Mesenchymal stem cell (in vitro differentiated cells and primary cell): ENCODE measurements at regions not wholly inside any gene's neighbourhood (a gene's known extent, or its start where the extent isn't known, plus 50 kb on each side); places are given as distances from the start of the nearest gene placed in this dataset.

Experiments
- DNase-seq: peaks from one replicate; pipeline ENCODE4 v3.0.0-alpha.2; 2013
- H2AFZ ChIP-seq: one replicate; pipeline ENCODE4 v1.6.1; 2013; ENCODE audit warnings: low read depth, mild to moderate bottlenecking, control low read depth, inconsistent platforms, low read length, moderate library complexity
- H2AK5ac ChIP-seq: 2 replicates; pipeline ENCODE4 v1.6.1; 2013; ENCODE audit warnings: low read length, moderate library complexity, mild to moderate bottlenecking, inconsistent platforms; ENCODE audit not compliant: severe bottlenecking
- H2BK120ac ChIP-seq: one replicate; pipeline ENCODE4 v1.6.1; 2013; ENCODE audit warnings: low read depth, mild to moderate bottlenecking, inconsistent platforms, low read length, moderate library complexity
- H2BK12ac ChIP-seq, 2 experiments: one replicate each; pipeline ENCODE4 v1.6.1; 2013; ENCODE audit warnings: inconsistent platforms in 2 of 2, low read length in 2 of 2, mild to moderate bottlenecking in 2 of 2, moderate library complexity in 2 of 2, control low read depth in 1 of 2
- H2BK15ac ChIP-seq: one replicate; pipeline ENCODE4 v1.6.1; 2013; ENCODE audit warnings: mild to moderate bottlenecking, low read depth, inconsistent platforms; ENCODE audit not compliant: poor library complexity, severe bottlenecking
- H2BK5ac ChIP-seq: 2 replicates; pipeline ENCODE4 v1.6.1; 2013; ENCODE audit warnings: low read depth, mild to moderate bottlenecking, low read length, control low read depth, inconsistent platforms; ENCODE audit not compliant: poor library complexity, severe bottlenecking
- H3K14ac ChIP-seq, 2 experiments: one replicate each; pipeline ENCODE4 v1.6.1; 2013; ENCODE audit warnings: inconsistent platforms in 2 of 2, low read length in 2 of 2, control low read depth in 1 of 2, mild to moderate bottlenecking in 1 of 2, moderate library complexity in 1 of 2
- H3K18ac ChIP-seq, 2 experiments: one replicate each; pipeline ENCODE4 v1.6.1; 2013; ENCODE audit warnings: inconsistent platforms in 2 of 2, low read length in 2 of 2, control low read depth in 1 of 2, low read depth in 1 of 2, mild to moderate bottlenecking in 1 of 2
- H3K23ac ChIP-seq, 2 experiments: one replicate each; pipeline ENCODE4 v1.6.1; 2013; ENCODE audit warnings: inconsistent platforms in 2 of 2, low read length in 2 of 2, mild to moderate bottlenecking in 2 of 2, moderate library complexity in 2 of 2, control low read depth in 1 of 2
- H3K27ac ChIP-seq: 2 replicates; pipeline ENCODE4 v1.5.1; 2013; ENCODE audit warnings: mild to moderate bottlenecking, moderate library complexity, low read length, control low read depth, inconsistent platforms; ENCODE audit not compliant: poor library complexity, severe bottlenecking
- H3K27me3 ChIP-seq, 2 experiments: 2 replicates each; pipeline versions ENCODE4 v1.6.1 to v1.7.0; 2013; ENCODE audit warnings: low read length in 2 of 2, mild to moderate bottlenecking in 2 of 2, moderate library complexity in 2 of 2, control low read depth in 1 of 2, inconsistent platforms in 1 of 2; ENCODE audit not compliant: control insufficient read depth in 1 of 2, insufficient read depth in 1 of 2
- H3K36me3 ChIP-seq, 2 experiments: 2 replicates each; pipeline versions ENCODE4 v1.6.1 to v1.7.0; 2013; ENCODE audit warnings: low read length in 2 of 2, control low read depth in 1 of 2, inconsistent platforms in 1 of 2, low read depth in 1 of 2, mild to moderate bottlenecking in 1 of 2; ENCODE audit not compliant: insufficient read depth in 2 of 2, control insufficient read depth in 1 of 2
- H3K4ac ChIP-seq, 2 experiments: one replicate each; pipeline ENCODE4 v1.6.1; 2013; ENCODE audit warnings: inconsistent platforms in 2 of 2, low read length in 2 of 2, mild to moderate bottlenecking in 2 of 2, moderate library complexity in 2 of 2, control low read depth in 1 of 2, low read depth in 1 of 2
- H3K4me1 ChIP-seq: 2 replicates; pipeline ENCODE4 v1.6.1; 2013; ENCODE audit warnings: low read depth, low read length, control low read depth; ENCODE audit not compliant: control insufficient read depth, insufficient read depth
- H3K4me2 ChIP-seq: 2 replicates; pipeline ENCODE4 v1.6.1; 2013; ENCODE audit warnings: low read length, mild to moderate bottlenecking, inconsistent platforms; ENCODE audit not compliant: poor library complexity, severe bottlenecking
- H3K4me3 ChIP-seq, 2 experiments: 2 replicates each; pipeline versions ENCODE4 v1.5.1 to v1.7.0; 2013; ENCODE audit warnings: low read length in 2 of 2, mild to moderate bottlenecking in 2 of 2, control low read depth in 1 of 2, low read depth in 1 of 2; ENCODE audit not compliant: insufficient read depth in 1 of 2
- H3K79me1 ChIP-seq: replicated peaks from 2 replicates; pipeline ENCODE4 v1.6.1; 2013; ENCODE audit warnings: mild to moderate bottlenecking, control low read depth, low read length, inconsistent platforms; ENCODE audit not compliant: poor library complexity, severe bottlenecking
- H3K9ac ChIP-seq: 2 replicates; pipeline ENCODE4 v1.7.0; 2013; ENCODE audit warnings: mild to moderate bottlenecking, low read length, moderate library complexity
- H3K9me3 ChIP-seq: 2 replicates; pipeline ENCODE4 v1.7.0; 2013; ENCODE audit warnings: mild to moderate bottlenecking, low read length; ENCODE audit not compliant: control insufficient read depth
- H4K8ac ChIP-seq: one replicate; pipeline ENCODE4 v1.6.1; 2013; ENCODE audit warnings: inconsistent platforms, mild to moderate bottlenecking, low read length, moderate library complexity
- H4K91ac ChIP-seq: one replicate; pipeline ENCODE4 v1.6.1; 2013; ENCODE audit warnings: mild to moderate bottlenecking, low read length, inconsistent platforms
- WGBS: methylation state at CpG from one replicate; pipeline ENCODE4 v1.1.7; 2013; ENCODE audit warnings: mixed read lengths; 5-methylcytosine and 5-hydroxymethylcytosine counted together

GRCh38 chr19:29409076-29409862 is 116.5 kb upstream of the VSTM2B start:
- H3K4me3 ChIP-seq: no peak overlapping the region
- no peaks in the 10 kb centered on the region for H3K36me3 ChIP-seq
- no peak overlapping the region for H3K9ac ChIP-seq
- no peak overlapping the region for H3K4me2 ChIP-seq
- no peak overlapping the region for H4K8ac ChIP-seq
- H2AFZ ChIP-seq: no peak overlapping the region
- peaks cover 0 to 14% of the 10 kb centered on the region in 2 experiments for H3K27me3 ChIP-seq
- H3K14ac ChIP-seq: no peak overlapping the region
- H3K27ac ChIP-seq: no peak overlapping the region
- no peak overlapping the region for H3K4ac ChIP-seq
- H2AK5ac ChIP-seq: no peak overlapping the region
- H3K4me1 ChIP-seq: no peaks in the 10 kb centered on the region
- no peaks in the 10 kb centered on the region for H3K9me3 ChIP-seq
- no peak overlapping the region for H2BK15ac ChIP-seq
- H3K23ac ChIP-seq: no peak overlapping the region
- no peaks in the 10 kb centered on the region for H3K79me1 ChIP-seq
- no peak overlapping the region for H4K91ac ChIP-seq
- H2BK12ac ChIP-seq: no peak overlapping the region
- DNase-seq: no peak
- no peak overlapping the region for H2BK5ac ChIP-seq
- H2BK120ac ChIP-seq: no peak overlapping the region
- 80% methylated on average over 14 of the region's 14 CpGs for WGBS
- no peak overlapping the region for H3K18ac ChIP-seq

- Histone ChIP-seq H2BK5ac (no peak overlapping the region), H3K4me3 (no peak overlapping the region), H3K23ac (no peak overlapping the region), H3K4me1 (no peaks in the 10 kb centered on the region), H2BK120ac (no peak overlapping the region), H2AFZ (no peak overlapping the region), H4K8ac (no peak overlapping the region), H3K79me1 (no peaks in the 10 kb centered on the region), H2AK5ac (no peak overlapping the region), H3K14ac (no peak overlapping the region), H2BK12ac (no peak overlapping the region), H3K18ac (no peak overlapping the region), H4K91ac (no peak overlapping the region), H3K9ac (no peak overlapping the region), H3K27ac (no peak overlapping the region), H3K27me3 (peaks cover 0 to 10% of the 10 kb centered on the region in 2 experiments), H2BK15ac (no peak overlapping the region), H3K4me2 (no peak overlapping the region), H3K36me3 (no peaks in the 10 kb centered on the region), H3K4ac (no peak overlapping the region), H3K9me3 (no peaks in the 10 kb centered on the region)
- WGBS: 77% methylated on average over 2 of the region's 2 CpGs
- DNase-seq: no peak
These were observed 115.2 kb upstream of the VSTM2B start for GRCh38 chr19:29410601-29411000.

- H2BK15ac ChIP-seq: no peak overlapping the region
- no peak overlapping the region for H3K4ac ChIP-seq
- H3K4me2 ChIP-seq: no peak overlapping the region
- H2AFZ ChIP-seq: no peak overlapping the region
- no peak for DNase-seq
- 89% methylated on average over 16 of the region's 17 CpGs for WGBS
- no peak overlapping the region for H2BK12ac ChIP-seq
- peaks cover 0 to 4% of the 10 kb centered on the region in 2 experiments for H3K27me3 ChIP-seq
- H3K14ac ChIP-seq: no peak overlapping the region
- no peak overlapping the region for H2AK5ac ChIP-seq
- no peak overlapping the region for H3K18ac ChIP-seq
- H2BK5ac ChIP-seq: no peak overlapping the region
- no peaks in the 10 kb centered on the region for H3K9me3 ChIP-seq
- no peaks in the 10 kb centered on the region for H3K36me3 ChIP-seq
- no peak overlapping the region for H4K91ac ChIP-seq
- H3K9ac ChIP-seq: no peak overlapping the region
- no peak overlapping the region for H4K8ac ChIP-seq
- H3K23ac ChIP-seq: no peak overlapping the region
- no peaks in the 10 kb centered on the region for H3K4me1 ChIP-seq
- H3K79me1 ChIP-seq: no peaks in the 10 kb centered on the region
- H3K27ac ChIP-seq: no peak overlapping the region
- H2BK120ac ChIP-seq: no peak overlapping the region
- no peak overlapping the region for H3K4me3 ChIP-seq
These were observed 114.6 kb upstream of the VSTM2B start for GRCh38 chr19:29411113-29411581.

GRCh38 chr19:29413435-29413834 is 112.4 kb upstream of the VSTM2B start:
- Histone ChIP-seq H3K23ac (no peak overlapping the region), H3K14ac (no peak overlapping the region), H2AFZ (no peak overlapping the region), H3K9ac (no peak overlapping the region), H2BK15ac (no peak overlapping the region), H4K91ac (no peak overlapping the region), H2BK120ac (no peak overlapping the region), H3K4me3 (peak overlapping the region in 1 of 2 experiments; percentile 0), H3K4me1 (no peaks in the 10 kb centered on the region), H3K27ac (no peak overlapping the region), H3K27me3 (peaks cover 0 to 4% of the 10 kb centered on the region in 2 experiments), H3K18ac (no peak overlapping the region), H4K8ac (no peak overlapping the region), H2BK12ac (no peak overlapping the region), H3K4me2 (no peak overlapping the region), H3K79me1 (no peaks in the 10 kb centered on the region), H3K36me3 (no peaks in the 10 kb centered on the region), H3K4ac (no peak overlapping the region), H2AK5ac (no peak overlapping the region), H3K9me3 (no peaks in the 10 kb centered on the region), H2BK5ac (no peak overlapping the region)
- DNase-seq: no peak
- 45% methylated on average over 3 of the region's 3 CpGs for WGBS
